C4-2B (cell line): ENCODE measurements at regions not wholly inside any gene's neighbourhood (a gene's known extent, or its start where the extent isn't known, plus 50 kb on each side); places are given as distances from the start of the nearest gene placed in this dataset.

Source experiments
- ZFX ChIP-seq: fragments of 450-650 bp; IDR thresholded peaks from 2 replicates; pipeline ENCODE4 v1.6.1; 2017
- TF ChIP-seq, protein P1 (sequence below): fragments of 450-650 bp; conservative IDR thresholded peaks from 2 replicates; pipeline ENCODE4 v1.5.1; 2017; ENCODE audit warnings: mild to moderate bottlenecking

DNA sequence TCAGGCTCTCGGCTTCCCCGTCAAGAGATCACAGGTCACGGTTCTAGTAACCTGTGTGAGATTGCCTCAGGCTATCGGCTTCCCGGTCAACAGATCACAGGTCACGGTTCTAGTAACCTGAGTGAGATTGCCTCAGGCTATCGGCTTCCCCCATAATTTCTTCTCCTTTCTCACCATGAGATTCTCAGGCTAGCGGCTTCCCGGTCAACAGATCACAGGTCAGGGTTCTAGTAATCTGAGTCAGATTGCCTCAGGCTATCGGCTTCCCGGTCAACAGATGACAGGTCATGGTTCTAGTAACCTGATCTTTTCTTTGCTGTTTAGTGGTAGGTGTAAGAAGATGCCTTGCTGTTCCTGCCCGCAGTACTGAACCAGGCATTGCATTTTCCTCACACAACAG is 418.2 kb upstream of the ZNF717 start:
- TF ChIP-seq, protein P1, sequence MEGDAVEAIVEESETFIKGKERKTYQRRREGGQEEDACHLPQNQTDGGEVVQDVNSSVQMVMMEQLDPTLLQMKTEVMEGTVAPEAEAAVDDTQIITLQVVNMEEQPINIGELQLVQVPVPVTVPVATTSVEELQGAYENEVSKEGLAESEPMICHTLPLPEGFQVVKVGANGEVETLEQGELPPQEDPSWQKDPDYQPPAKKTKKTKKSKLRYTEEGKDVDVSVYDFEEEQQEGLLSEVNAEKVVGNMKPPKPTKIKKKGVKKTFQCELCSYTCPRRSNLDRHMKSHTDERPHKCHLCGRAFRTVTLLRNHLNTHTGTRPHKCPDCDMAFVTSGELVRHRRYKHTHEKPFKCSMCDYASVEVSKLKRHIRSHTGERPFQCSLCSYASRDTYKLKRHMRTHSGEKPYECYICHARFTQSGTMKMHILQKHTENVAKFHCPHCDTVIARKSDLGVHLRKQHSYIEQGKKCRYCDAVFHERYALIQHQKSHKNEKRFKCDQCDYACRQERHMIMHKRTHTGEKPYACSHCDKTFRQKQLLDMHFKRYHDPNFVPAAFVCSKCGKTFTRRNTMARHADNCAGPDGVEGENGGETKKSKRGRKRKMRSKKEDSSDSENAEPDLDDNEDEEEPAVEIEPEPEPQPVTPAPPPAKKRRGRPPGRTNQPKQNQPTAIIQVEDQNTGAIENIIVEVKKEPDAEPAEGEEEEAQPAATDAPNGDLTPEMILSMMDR = no peak
- no peak for TF ChIP-seq ZFX
